GM23338 (cell line): ENCODE measurements at regions not wholly inside any gene's neighbourhood (a gene's known extent, or its start where the extent isn't known, plus 50 kb on each side); places are given as distances from the start of the nearest gene placed in this dataset.

Source experiments
- CREB1 ChIP-seq: fragments of 250-450 bp; sonication (Bioruptor Pico); IDR thresholded peaks from 2 replicates; pipeline ENCODE4 v1.5.0; 2020; ENCODE audit warnings: low read depth, mild to moderate bottlenecking, moderate library complexity
- ETS1 ChIP-seq: IDR thresholded peaks from 2 replicates; pipeline ENCODE4 v1.6.1; 2016; ENCODE audit warnings: antibody characterized with exemption
- EZH2 ChIP-seq: fragments of 200-600 bp; sonication (generic); IDR thresholded peaks from one replicate; pipeline ENCODE4 v1.8.0; 2017; ENCODE audit warnings: antibody characterized with exemption, mild to moderate bottlenecking, low read depth; ENCODE audit not compliant: unreplicated experiment
- EZH2phosphoT487 ChIP-seq: fragments of 200-600 bp; sonication (generic); IDR thresholded peaks from one replicate; pipeline ENCODE4 v1.8.1; 2018; ENCODE audit warnings: antibody characterized with exemption; ENCODE audit not compliant: unreplicated experiment
- JUNB ChIP-seq: IDR thresholded peaks from one replicate; pipeline ENCODE4 v1.6.1; 2016; ENCODE audit warnings: antibody characterized with exemption; ENCODE audit not compliant: unreplicated experiment
- NANOG ChIP-seq: IDR thresholded peaks from 2 replicates; pipeline ENCODE4 v1.6.1; 2016; ENCODE audit warnings: antibody characterized with exemption, borderline replicate concordance
- POLR2AphosphoS5 ChIP-seq: IDR thresholded peaks from 2 replicates; pipeline ENCODE4 v1.6.1; 2016; ENCODE audit warnings: antibody characterized with exemption, low read depth
- REST ChIP-seq: IDR thresholded peaks from one replicate; pipeline ENCODE4 v1.6.1; 2018; ENCODE audit warnings: antibody characterized with exemption; ENCODE audit not compliant: unreplicated experiment
- STAT1 ChIP-seq: IDR thresholded peaks from one replicate; pipeline ENCODE4 v1.6.1; 2016; ENCODE audit warnings: antibody characterized with exemption; ENCODE audit not compliant: unreplicated experiment
- ZNF331 ChIP-seq: fragments of 250-450 bp; sonication (Bioruptor Pico); IDR thresholded peaks from 2 replicates; pipeline ENCODE4 v1.5.0; 2020; ENCODE audit warnings: low read depth, mild to moderate bottlenecking, moderate library complexity
- ZNF462 ChIP-seq: fragments of 250-450 bp; sonication (Bioruptor Pico); IDR thresholded peaks from 2 replicates; pipeline ENCODE4 v1.5.0; 2020; ENCODE audit warnings: mild to moderate bottlenecking, moderate library complexity
- TF ChIP-seq, protein P1 (sequence below), 2 experiments: fragments of 200-600 bp in 1 of 2; sonication (generic) in 1 of 2; conservative IDR thresholded peaks; 2 replicates each; pipeline versions ENCODE4 v1.5.1 to v1.6.1; 2016 to 2017; ENCODE audit warnings: antibody characterized with exemption in 2 of 2, low read depth in 2 of 2, mild to moderate bottlenecking in 2 of 2, moderate library complexity in 1 of 2

DNA sequence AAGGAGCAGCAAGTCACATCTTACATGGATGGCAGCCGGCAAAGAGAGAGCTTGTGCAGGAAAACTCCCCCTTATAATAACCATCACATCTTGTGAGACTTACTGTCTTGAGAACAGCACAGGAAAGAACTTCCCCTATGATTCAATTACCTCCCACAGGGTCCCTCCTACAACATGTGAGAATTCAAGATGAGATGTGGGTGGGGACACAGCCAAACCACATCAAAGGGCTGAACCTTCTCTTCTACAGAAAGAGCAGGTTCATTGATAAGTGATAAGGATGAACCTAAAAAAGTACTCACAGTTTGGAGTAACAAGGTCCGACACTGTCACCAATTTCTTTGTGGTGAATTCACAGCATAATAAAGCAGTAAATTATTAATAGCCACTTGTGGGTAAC is 422.2 kb upstream of the FSIP2 start:
- TF ChIP-seq, protein P1, sequence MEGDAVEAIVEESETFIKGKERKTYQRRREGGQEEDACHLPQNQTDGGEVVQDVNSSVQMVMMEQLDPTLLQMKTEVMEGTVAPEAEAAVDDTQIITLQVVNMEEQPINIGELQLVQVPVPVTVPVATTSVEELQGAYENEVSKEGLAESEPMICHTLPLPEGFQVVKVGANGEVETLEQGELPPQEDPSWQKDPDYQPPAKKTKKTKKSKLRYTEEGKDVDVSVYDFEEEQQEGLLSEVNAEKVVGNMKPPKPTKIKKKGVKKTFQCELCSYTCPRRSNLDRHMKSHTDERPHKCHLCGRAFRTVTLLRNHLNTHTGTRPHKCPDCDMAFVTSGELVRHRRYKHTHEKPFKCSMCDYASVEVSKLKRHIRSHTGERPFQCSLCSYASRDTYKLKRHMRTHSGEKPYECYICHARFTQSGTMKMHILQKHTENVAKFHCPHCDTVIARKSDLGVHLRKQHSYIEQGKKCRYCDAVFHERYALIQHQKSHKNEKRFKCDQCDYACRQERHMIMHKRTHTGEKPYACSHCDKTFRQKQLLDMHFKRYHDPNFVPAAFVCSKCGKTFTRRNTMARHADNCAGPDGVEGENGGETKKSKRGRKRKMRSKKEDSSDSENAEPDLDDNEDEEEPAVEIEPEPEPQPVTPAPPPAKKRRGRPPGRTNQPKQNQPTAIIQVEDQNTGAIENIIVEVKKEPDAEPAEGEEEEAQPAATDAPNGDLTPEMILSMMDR (conservative IDR thresholded peaks at IDR 0.05; ENCODE audit: low read depth in 2 of 2), result no peak
- no peak for TF ChIP-seq POLR2AphosphoS5
- TF ChIP-seq ETS1, result no peak
- TF ChIP-seq CREB1, result no peak
- TF ChIP-seq EZH2, result no peak
- no peak for TF ChIP-seq STAT1
- TF ChIP-seq REST, result no peak
- TF ChIP-seq EZH2phosphoT487, result no peak
- no peak for TF ChIP-seq JUNB
- no peak for TF ChIP-seq ZNF331 (CRISPR knock-in tag)
- TF ChIP-seq ZNF462 (CRISPR knock-in tag), result no peak
- TF ChIP-seq NANOG, result no peak
